T-helper 2 cell treated with Interferon-gamma antibody and Interleukin-4, amounts not matched to agents 100 ng/mL and 5 ng/mL, for 36 hours (primary cell): ENCODE measurements at regions not wholly inside any gene's neighbourhood (a gene's known extent, or its start where the extent isn't known, plus 50 kb on each side); places are given as distances from the start of the nearest gene placed in this dataset.
"Not testable (repeated sequence)": the region's sequence is repeated elsewhere in the genome, so short reads cannot be mapped to it uniquely, and the experiment has no call there.

Source experiments
- intact Hi-C: fragments of 100-400 bp; cut with micrococcal nuclease; formaldehyde crosslinking; loops from one replicate; pipeline ENCODE4 v1.15.1; 2023

GRCh38 chr5:86360801-86361200 is 256.9 kb upstream of the COX7C start:
- intact Hi-C loops, result no loop called here

- intact Hi-C loops, result no loop called here
Observed at GRCh38 chr5:86371061-86371460, 246.7 kb upstream of the COX7C start.

GRCh38 chr5:86374611-86375010 is 243.1 kb upstream of the COX7C start:
- intact Hi-C loops, result no loop called here

- intact Hi-C loops, result no loop called here
Observed at GRCh38 chr5:86376214-86376613, 241.5 kb upstream of the COX7C start.

GRCh38 chr5:86403190-86403589 is 214.6 kb upstream of the COX7C start:
- intact Hi-C loops, result no loop called here

DNA sequence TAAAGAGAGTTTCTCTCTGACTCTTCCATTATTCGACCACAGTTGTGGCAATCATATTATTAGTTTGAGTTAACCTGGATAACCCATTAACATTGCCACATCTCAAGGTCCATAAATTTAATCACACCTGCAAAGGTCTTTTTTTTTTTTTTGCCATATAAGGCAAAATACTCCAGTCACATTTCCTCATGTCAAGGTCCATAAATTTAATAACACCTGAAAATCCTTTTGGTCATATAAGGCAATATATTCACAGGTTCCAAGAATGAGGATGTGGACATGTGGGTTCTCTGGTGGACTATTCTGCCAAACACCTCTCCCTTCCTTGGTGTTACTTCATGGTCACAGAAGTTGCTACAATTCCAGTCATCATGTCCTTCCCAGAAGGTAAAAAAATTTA is 213.5 kb upstream of the COX7C start:
- intact Hi-C loops, result no loop called here

GRCh38 chr5:86407711-86408110 is 210.0 kb upstream of the COX7C start:
- intact Hi-C loops, result no loop called here

- intact Hi-C loops, result no loop called here
Observed at GRCh38 chr5:86411596-86411995, 206.1 kb upstream of the COX7C start.

DNA sequence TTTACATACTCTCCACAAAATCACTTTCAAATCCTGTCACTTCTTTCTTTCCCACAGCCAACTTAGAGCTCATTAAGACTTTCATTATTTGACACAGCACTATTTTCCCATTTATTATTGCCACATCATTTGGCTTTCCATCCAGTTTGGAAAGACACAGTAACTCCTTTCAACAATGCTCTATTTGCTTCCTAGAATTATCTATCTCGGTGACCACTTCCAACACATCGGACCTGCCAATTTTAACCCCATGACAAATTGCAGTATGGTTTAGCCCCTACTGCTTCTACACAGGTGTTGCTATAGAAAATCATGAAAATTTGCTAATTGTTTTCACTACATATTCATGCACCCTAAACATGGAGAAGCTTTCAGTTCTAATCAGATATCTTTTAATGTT is 190.6 kb upstream of the COX7C start:
- intact Hi-C loops, result no loop called here

DNA sequence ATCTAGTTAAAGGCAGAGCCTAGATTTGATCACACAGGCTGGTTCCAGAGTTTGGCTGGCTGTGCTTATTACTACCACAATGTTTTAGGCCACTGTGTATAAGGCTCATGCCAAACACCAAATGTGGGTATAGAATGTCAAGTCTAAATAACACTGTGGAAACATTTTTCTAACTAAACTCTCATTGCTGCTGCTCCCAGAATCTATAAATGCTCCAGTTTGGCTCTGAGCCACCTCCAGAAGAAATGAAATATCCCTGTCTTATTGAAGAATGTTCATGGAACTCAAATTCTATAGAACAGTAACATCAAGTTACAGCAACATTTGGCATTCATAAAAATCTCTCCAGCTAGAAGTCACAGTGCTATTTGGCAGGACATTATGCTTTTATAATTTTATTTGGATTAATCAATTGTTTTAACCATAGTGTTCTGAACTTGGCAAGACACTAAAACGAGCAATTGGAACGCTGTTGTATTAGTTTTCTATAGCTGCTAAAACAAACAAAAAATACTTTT is 178.1 kb upstream of the COX7C start:
- intact Hi-C loops, result no loop called here

- intact Hi-C loops, result no loop called here
Observed at GRCh38 chr5:86442036-86442745, 175.6 kb upstream of the COX7C start.

DNA sequence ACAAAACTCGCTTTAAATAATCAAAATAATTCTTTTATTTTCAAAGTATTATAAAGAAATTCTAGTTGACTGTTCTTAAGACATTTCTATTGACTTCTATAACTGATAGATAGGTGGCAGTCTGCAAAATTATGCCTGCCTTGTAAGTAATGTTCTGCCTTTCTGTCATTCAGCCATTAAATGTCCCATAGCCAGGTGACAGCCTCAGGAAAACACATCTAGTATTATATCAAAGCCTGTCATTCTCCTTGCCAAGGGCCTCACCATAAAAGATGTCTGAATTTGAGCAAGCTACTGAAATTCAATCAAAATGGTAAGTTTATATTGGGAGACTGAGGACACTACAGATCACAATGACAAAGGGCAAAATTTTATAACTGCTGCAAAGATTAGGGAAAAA is 170.4 kb upstream of the COX7C start:
- intact Hi-C loops, result no loop called here

DNA sequence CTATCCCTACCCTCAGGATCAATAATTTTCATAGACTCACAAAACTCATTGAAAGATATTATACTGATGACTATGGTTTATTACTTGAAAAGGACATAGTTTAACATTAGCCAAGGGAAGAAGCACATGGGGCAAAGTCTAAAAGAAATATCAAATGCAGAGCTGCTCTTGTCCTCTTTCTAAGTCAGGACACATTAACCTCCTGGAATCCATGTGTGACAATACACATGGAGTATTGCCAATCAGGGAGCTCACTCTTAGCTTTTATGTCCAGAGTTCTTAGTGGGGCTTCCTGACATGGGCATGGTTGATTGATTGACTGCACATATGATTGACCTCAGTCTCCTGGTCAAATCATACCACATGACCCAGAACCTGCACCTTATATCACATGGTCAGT is 165.5 kb upstream of the COX7C start:
- intact Hi-C loops, result no loop called here

DNA sequence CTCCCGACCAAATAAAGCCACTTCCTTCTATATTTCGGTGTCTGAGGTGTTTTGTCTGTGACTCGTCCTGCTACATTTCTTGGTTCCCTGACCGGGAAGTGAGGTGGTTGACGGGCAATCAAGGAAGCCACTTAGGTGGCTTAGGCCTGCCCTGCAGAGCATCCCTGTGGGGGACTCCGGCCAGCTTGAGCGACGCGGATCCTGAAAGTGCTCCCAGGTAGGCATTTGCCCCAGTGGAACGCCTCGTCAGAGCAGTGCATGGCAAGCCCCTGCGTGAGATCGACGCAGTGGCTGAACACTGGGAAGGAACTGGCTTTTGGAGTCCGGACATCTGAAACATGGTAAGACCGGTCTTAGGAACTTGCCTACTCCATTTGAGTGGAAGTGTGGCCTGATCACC is 157.2 kb upstream of the COX7C start:
- intact Hi-C loops, result no loop called here

DNA sequence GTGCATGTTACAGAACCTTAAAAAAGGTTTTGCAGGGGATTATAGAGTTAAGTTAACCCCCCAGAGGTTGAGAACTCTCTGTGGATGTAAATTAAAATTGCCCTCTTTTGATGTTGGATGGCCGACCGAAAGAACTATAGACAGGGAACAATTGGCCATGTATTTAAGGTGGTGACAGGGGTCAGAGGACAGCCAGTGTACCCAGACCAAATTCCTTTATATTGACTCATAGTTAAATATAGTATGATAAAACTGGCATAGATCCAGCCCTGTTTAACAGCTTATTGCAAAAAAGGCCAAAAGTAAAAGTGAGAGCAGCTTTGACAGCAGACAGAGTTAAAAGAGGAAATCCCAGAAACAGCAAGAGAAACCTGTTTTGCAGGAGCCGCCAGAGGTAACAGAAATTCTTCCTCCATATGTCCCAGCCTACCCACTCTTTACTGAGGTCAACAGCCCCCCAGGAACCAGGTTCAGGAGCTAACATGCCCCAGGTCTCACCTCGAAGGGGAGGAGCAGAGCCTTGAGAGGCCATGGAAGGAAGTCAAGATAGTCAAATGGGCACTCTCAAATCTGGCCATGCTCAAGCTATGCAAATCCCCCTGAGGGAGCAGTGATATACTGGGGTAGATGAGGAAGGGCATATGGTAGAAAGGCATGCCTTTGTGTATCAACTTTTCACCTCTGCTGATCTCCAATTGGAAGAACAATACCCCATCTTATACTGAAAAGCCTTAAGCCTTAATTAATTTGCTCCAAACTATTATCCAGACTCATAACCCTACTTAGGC is 156.4 kb upstream of the COX7C start:
- intact Hi-C loops, result no loop called here

DNA sequence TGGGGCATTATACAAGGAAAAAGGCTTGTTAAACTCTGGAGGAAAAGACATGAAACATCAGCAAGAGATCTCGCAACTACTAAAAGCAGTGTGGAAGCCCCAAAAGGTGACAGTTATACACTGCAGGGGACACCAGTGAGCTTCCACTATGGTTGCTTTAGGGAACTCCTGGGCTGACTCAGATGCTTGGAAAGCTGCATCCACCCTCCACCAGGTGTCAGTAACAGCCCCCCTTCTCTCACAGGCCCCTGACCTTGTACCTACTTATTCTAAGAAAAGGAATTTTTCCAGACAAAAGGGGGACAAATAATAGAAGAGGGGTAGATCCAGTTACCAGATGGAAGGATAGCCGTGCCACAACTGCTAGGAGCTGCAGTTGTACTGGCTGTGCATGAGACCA is 154.4 kb upstream of the COX7C start:
- intact Hi-C loops, result no loop called here

DNA sequence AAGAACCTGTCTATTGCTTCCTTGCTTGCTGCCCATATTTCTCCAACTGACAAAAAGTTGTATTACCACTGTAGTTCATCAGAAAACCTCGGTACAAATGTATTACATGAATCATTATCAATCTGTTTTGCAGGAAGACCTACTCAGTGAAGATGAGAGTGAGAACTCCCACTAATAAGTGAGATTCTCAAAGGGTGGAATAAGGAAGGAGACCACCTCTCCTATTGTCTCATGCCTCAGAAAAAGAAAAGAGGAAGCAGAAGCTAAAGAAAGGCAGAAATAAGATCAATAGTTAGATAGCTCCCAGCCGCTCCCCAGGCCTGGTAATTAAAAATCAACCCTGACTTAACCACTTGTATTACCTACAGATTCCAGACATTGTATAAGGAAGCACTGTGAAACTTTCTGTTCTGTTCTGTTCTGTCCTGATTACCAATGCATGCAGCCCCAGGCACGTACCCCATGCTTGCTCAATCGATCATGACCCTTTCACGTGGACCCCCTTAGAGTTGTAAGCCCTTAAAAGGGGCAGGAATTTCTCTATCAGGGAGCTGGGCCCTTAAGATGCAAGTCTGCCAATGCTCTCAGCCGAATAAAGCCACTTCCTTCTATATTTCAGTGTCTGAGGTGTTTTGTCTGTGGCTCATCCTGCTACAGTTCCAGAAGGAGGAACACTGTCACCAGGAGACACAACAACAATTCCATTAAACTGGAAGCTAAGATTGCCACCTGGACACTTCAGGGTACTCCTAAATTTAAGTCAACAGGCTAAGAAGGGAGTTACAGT is 152.5 kb upstream of the COX7C start:
- intact Hi-C loops, result no loop called here

- intact Hi-C loops, result not testable (repeated sequence)
Observed at GRCh38 chr5:86466721-86467120, 151.0 kb upstream of the COX7C start.

DNA sequence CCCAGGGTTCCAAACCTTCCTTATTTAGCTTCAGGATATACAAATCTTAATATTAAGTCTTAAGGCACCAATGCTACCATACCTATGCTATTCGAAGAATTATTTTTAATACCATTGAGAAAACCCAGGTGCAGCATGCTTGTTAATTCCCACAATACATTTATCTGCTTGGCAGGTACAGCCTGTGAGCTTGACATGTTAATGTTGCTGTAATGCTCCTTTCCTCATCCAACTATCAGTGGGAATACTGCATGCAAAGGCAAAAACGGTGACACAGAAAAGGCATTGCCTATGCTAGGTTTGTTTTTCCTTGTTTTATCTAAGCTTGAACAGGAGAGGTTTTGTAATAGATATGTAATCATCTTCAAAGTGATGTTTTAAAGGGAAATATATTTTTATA is 135.7 kb upstream of the COX7C start:
- intact Hi-C loops, result no loop called here

GRCh38 chr5:86493777-86494176 is 124.0 kb upstream of the COX7C start:
- intact Hi-C loops, result no loop called here

DNA sequence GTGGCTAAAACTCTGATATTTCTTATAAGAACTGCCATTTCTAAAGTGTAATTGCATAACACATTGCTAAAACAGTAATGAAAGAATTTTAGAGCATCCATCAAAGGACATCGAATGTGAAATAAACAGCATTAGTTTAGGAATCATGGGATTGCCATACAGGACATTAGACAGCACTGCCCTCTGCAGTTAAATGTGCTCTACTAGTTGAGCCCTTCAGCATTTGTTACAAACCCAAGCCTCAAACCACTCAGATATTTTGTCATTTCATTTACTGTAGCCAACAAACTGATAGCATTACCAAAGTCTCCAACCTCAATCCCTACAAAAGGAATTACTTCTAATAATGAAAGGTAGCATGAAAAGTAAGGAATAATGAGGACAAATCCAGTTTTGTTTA is 116.8 kb upstream of the COX7C start:
- intact Hi-C loops, result no loop called here

- intact Hi-C loops, result no loop called here
Observed at GRCh38 chr5:86507574-86507973, 110.2 kb upstream of the COX7C start.
